ENCODE measurements at regions not wholly inside any gene's neighbourhood (a gene's known extent, or its start where the extent isn't known, plus 50 kb on each side); places are given as distances from the start of the nearest gene placed in this dataset.

GRCh38 chr4:107391630-107392028 is 328.4 kb downstream of the PAPSS1 start:
- no peak for TF ChIP-seq CTCF (conservative IDR thresholded peaks at IDR 0.05; ENCODE audit: low read depth, low read length)
- DNase-seq (ENCODE audit: low read depth), result no peak

DNA sequence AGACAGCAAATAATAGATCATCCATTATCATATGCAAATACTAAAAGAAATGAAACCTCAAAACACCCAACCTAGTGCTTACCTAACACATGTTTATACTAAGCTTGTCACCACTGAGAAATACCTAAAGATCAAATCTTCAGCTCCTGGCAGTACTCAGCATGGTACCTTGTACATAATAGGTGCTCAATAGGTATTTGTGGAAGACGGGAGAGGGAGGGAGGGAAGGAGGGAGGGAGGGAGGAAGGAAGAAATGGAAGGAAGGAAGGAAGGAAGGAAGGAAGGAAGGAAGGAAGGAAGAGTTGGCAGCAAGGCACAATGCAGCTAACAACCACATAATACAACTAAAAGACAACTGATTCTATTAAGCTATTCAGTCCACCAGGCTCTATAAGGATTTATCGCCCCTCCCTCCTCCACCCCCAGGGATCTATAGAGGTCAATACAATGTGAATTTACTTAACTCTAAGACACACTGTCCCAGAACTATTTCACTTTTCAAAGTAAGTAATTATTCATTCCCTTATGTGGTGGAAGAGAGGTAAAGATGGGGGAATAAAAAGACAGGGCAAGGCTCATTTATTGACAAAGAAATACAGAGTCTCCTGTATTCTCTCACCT is 328.9 kb downstream of the PAPSS1 start:
- DNase-seq (ENCODE audit: low read depth), result no peak

More at GRCh38 chr4:107391630-107392028, 328.4 kb downstream of the PAPSS1 start:
- H3K4me3 ChIP-seq (ENCODE audit: low read depth, low read length), result no peak overlapping the region

DNA sequence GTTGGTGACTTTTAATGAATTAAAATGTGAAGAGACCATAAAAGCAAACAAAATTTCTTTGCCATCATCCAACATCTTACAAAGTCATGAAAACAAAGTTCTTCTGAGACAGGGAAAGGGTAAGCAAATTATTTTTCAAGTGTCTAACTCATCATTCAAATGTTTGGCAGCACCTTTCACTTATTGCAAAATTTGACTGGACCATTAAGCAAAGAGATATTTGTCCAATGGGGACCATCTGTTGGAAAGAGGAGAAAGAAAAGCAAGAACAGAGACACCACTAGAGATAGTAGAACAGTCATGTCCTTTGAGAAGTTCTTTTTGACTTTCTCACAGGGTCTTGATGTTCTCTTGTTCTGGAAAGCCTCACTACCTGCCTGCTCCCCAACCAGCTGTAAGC is 330.1 kb downstream of the PAPSS1 start:
- H3K4me3 ChIP-seq (ENCODE audit: low read depth, low read length), result no peak overlapping the region
- DNase-seq (ENCODE audit: low read depth), result no peak
- no peak for TF ChIP-seq CTCF (conservative IDR thresholded peaks at IDR 0.05; ENCODE audit: low read depth, low read length)

More for the DNA sequence above, 328.9 kb downstream of the PAPSS1 start:
- H3K4me3 ChIP-seq (ENCODE audit: low read depth, low read length), result no peak overlapping the region
- no peak for TF ChIP-seq CTCF (conservative IDR thresholded peaks at IDR 0.05; ENCODE audit: low read depth, low read length)

DNA sequence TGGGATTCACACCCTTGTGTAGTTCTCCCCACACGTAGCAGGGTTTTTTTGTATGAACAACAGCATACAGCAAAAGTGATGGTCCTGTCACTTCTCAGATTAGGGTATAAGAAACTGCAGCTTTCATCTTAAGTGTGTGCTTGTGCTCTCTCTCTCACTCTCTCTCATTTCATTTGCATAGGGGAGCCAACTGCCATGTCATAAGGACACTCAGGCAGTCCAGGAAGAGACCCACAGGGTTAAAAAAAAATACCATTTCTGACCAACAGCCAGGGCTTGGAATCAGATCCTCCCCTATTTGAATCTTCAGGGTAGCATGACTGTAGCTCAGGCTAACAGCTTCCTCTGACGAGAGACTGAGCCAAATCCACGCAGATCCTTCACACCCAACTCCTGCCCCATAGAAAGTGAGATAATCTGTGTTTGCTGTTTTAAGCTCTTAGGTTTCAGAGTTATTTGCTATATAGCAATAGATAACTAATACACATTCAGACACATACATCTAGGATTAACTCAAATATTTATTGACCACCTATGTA is 331.2 kb downstream of the PAPSS1 start:
- no peak for TF ChIP-seq CTCF (conservative IDR thresholded peaks at IDR 0.05; ENCODE audit: low read depth, low read length)
- no peak overlapping the region for H3K4me3 ChIP-seq (ENCODE audit: low read depth, low read length)
- DNase-seq (ENCODE audit: low read depth), result no peak

- H3K4me3 ChIP-seq (ENCODE audit: low read depth, low read length), result no peak overlapping the region
These were observed 339.1 kb downstream of the PAPSS1 start for GRCh38 chr4:107380836-107381438.

GRCh38 chr4:107380190-107380589 is 339.8 kb downstream of the PAPSS1 start:
- DNase-seq (ENCODE audit: low read depth), result peak; percentile 3
- no peak for TF ChIP-seq CTCF (conservative IDR thresholded peaks at IDR 0.05; ENCODE audit: low read depth, low read length)
- no peak overlapping the region for H3K4me3 ChIP-seq (ENCODE audit: low read depth, low read length)

More at GRCh38 chr4:107380836-107381438, 339.1 kb downstream of the PAPSS1 start:
- peak; percentile 2 for DNase-seq (ENCODE audit: low read depth)
- TF ChIP-seq CTCF (conservative IDR thresholded peaks at IDR 0.05; ENCODE audit: low read depth, low read length), result peak; percentile 11

Measured in choroid plexus epithelial cell (primary cell).